ENCODE measurements at regions not wholly inside any gene's neighbourhood (a gene's known extent, or its start where the extent isn't known, plus 50 kb on each side); places are given as distances from the start of the nearest gene placed in this dataset.

DNA sequence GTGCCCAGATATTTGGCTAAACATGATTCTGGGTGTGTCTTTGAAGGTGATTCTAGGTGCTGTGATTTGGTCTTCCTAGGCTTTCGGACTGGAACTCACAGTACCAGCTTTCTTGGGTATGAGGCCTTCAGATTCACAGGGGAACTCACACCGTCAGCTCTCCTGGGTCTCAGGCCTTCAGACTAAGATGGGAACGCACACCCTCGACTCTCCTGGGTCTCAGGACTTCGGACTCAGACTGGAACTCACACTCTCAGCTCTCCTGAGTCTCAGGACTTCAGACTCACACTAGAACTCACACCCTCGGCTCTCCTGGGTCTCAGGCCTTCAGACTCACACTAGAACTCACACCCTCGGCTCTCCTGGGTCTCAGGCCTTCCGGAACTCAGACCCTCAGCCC, 137.7 kb downstream of the CRLF2 start (continued):
- TF ChIP-seq, protein P1, sequence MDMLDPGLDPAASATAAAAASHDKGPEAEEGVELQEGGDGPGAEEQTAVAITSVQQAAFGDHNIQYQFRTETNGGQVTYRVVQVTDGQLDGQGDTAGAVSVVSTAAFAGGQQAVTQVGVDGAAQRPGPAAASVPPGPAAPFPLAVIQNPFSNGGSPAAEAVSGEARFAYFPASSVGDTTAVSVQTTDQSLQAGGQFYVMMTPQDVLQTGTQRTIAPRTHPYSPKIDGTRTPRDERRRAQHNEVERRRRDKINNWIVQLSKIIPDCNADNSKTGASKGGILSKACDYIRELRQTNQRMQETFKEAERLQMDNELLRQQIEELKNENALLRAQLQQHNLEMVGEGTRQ (IDR thresholded peaks at IDR 0.05), result no peak

DNA sequence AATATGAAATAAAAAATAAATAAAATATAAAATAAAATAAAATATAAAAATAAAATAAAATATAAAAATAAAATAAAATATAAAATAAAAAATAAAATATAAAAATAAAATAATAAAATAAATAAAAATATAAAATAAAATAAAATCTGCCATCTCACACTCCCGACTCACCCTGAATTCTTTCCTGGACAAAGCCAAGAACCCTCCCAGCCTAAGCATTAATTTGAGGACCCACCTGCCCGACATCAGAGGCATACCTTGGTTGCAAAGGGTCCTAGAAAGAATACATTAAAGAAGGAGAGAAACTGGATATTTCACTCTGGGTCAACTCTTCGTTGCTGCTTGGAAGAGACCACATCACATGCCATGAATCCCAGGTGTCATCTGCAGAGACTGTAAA, 138.3 kb downstream of the CRLF2 start:
- WGBS (ENCODE audit: missing lambda C conversion rate), result 53% methylated on average over 3 of the region's 3 CpGs
- DNase-seq (ENCODE audit: low read depth in 1 of 2, low spot score in 1 of 2) (no peak), FAIRE-seq (no peak), ATAC-seq (no peak)
- no peak for TF ChIP-seq FOXS1 (CRISPR knock-in tag; IDR thresholded peaks at IDR 0.05)
- TF ChIP-seq FOSB (CRISPR knock-in tag; IDR thresholded peaks at IDR 0.05), result no peak
- TF ChIP-seq HDAC2 (IDR thresholded peaks at IDR 0.05), result no peak
- no peak for TF ChIP-seq RCOR1 (IDR thresholded peaks at IDR 0.05; ENCODE audit: low read depth, low read length)
- no peak for TF ChIP-seq MYC (IDR thresholded peaks at IDR 0.05; ENCODE audit: borderline replicate concordance, low read length)
- TF ChIP-seq TFCP2L1 (CRISPR knock-in tag; IDR thresholded peaks at IDR 0.05), result no peak
- no peak for TF ChIP-seq HOXA7 (CRISPR knock-in tag; IDR thresholded peaks at IDR 0.05)
- POLR2A ChIA-PET, result no interaction called here
- H3K9me3 ChIP-seq, result no peaks in the 10 kb centered on the region; the same call in 2 of the 3 replicates
- H3K27ac ChIP-seq, result no peak overlapping the region
- H3K4me3 ChIP-seq, result no peak overlapping the region
- CTCF ChIA-PET, result no interaction called here
- no peaks in the 10 kb centered on the region for H3K4me1 ChIP-seq
- no peak overlapping the region for H3K4me2 ChIP-seq

DNA sequence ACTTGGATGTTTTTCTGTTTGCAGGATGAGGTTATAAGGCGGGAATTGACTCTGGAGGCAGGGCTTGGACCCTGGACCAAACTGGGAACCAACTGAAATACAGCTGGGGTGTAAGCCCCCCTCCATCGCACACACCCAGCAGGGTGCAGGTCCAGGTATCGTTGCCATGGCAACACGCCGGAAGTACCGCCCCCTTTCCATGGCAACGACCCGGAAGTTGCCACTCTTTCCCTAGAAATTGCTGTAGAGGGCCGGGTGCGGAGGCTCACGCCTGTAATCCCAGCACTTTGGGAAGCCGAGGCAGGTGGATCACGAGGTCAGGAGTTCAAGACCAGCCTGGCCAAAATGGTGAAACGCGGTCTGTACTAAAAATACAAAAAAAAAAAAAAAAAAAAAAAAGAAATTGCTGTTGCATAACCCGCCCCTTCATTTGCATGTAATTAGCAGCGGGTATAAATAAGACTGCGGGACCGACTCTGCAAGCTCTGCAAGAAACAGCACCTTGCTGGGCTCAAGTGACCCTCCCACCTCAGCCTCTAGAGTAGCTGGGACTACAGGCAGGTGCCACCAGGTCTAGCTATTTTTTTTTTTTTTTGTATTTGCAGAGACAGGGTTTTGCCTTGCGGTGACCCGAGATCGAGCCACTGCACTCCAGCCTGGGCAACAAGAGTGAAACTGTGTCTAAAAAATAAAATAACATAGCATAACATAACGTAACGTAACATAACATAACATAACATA, 139.6 kb downstream of the CRLF2 start:
- no peaks in the 10 kb centered on the region; the same call in 2 of the 3 replicates for H3K9me3 ChIP-seq
- H3K4me1 ChIP-seq, result no peaks in the 10 kb centered on the region
- H3K4me3 ChIP-seq, result no peak overlapping the region
- CTCF ChIA-PET, result no interaction called here
- DNase-seq (ENCODE audit: low read depth in 1 of 2, low spot score in 1 of 2) (no peak), ATAC-seq (no peak), FAIRE-seq (no peak)
- POLR2A ChIA-PET, result no interaction called here
- H3K27ac ChIP-seq, result no peak overlapping the region
- WGBS (ENCODE audit: missing lambda C conversion rate), result 70% methylated on average over 24 of the region's 24 CpGs
- TF ChIP-seq TP53 (CRISPR knock-in tag; IDR thresholded peaks at IDR 0.05) (no peak), RFX5 (IDR thresholded peaks at IDR 0.05) (peak; percentile 41; the same call in 1 of the 2 replicates)
- H3K4me2 ChIP-seq, result no peak overlapping the region

DNA sequence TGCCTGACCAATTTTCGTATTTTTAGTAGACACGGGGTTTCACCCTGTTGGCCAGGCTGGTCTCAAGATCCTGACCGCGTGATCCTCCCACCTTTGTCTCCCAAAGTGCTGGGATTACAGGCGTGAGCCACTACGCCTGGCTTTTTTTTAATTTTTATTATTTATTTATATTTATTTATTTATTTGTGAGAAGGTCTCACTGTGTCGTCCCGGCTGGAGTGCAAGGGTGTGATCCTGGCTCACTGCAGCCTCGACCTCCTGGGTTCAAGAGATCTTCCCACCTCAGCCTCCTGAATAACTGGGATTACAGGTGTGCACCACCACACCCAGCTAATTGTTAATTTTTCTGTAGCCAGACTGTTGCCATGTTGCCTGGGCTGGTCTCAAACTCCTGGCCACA, 141.1 kb downstream of the CRLF2 start:
- FAIRE-seq, result no peak
- TF ChIP-seq CHD4 (IDR thresholded peaks at IDR 0.05; ENCODE audit: borderline replicate concordance) (no peak), CBX8 (IDR thresholded peaks at IDR 0.05) (no peak), KDM1A (IDR thresholded peaks at IDR 0.05; ENCODE audit: low read depth) (no peak), RAD21 (conservative IDR thresholded peaks at IDR 0.05 in 1 of 2, IDR thresholded peaks at IDR 0.05 in 1 of 2) (no peak), RCOR1 (IDR thresholded peaks at IDR 0.05; ENCODE audit: low read depth, low read length) (no peak), HOXB5 (CRISPR knock-in tag; IDR thresholded peaks at IDR 0.05) (no peak)
- TF ChIP-seq, protein P2, sequence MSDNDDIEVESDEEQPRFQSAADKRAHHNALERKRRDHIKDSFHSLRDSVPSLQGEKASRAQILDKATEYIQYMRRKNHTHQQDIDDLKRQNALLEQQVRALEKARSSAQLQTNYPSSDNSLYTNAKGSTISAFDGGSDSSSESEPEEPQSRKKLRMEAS (IDR thresholded peaks at IDR 0.05), result no peak
- TF ChIP-seq, protein P3, sequence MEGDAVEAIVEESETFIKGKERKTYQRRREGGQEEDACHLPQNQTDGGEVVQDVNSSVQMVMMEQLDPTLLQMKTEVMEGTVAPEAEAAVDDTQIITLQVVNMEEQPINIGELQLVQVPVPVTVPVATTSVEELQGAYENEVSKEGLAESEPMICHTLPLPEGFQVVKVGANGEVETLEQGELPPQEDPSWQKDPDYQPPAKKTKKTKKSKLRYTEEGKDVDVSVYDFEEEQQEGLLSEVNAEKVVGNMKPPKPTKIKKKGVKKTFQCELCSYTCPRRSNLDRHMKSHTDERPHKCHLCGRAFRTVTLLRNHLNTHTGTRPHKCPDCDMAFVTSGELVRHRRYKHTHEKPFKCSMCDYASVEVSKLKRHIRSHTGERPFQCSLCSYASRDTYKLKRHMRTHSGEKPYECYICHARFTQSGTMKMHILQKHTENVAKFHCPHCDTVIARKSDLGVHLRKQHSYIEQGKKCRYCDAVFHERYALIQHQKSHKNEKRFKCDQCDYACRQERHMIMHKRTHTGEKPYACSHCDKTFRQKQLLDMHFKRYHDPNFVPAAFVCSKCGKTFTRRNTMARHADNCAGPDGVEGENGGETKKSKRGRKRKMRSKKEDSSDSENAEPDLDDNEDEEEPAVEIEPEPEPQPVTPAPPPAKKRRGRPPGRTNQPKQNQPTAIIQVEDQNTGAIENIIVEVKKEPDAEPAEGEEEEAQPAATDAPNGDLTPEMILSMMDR (IDR thresholded peaks at IDR 0.05), result no peak
- POLR2A ChIA-PET, result no interaction called here
- H3K4me3 ChIP-seq, result no peak overlapping the region
- no peak for ATAC-seq
- no peaks in the 10 kb centered on the region for H3K4me1 ChIP-seq
- no peaks in the 10 kb centered on the region; the same call in 2 of the 3 replicates for H3K9me3 ChIP-seq
- DNase-seq (ENCODE audit: low read depth in 1 of 2, low spot score in 1 of 2), result no peak
- CTCF ChIA-PET, result no interaction called here
- 71% methylated on average over 9 of the region's 9 CpGs for WGBS (ENCODE audit: missing lambda C conversion rate)
- no peak overlapping the region for H3K4me2 ChIP-seq
- no peak overlapping the region for H3K27ac ChIP-seq
